K562 (cell line): ENCODE measurements at regions not wholly inside any gene's neighbourhood (a gene's known extent, or its start where the extent isn't known, plus 50 kb on each side); places are given as distances from the start of the nearest gene placed in this dataset.

Experiments used
- MYC ChIP-seq, 2 experiments: fragments of 250-450 bp in 1 of 2; sonication (Bioruptor Pico) in 1 of 2; IDR thresholded peaks; 2 replicates each; pipeline versions ENCODE4 v1.5.1 to v1.6.1; 2012 to 2021; ENCODE audit warnings: low read depth in 2 of 2, borderline replicate concordance in 1 of 2, improper control_type of control experiment in 1 of 2, low read length in 1 of 2, mild to moderate bottlenecking in 1 of 2, moderate library complexity in 1 of 2
- YY1 ChIP-seq, 3 experiments: IDR thresholded peaks; 2 replicates each; pipeline ENCODE4 v1.6.1; 2011; ENCODE audit warnings: low read length in 2 of 3, mild to moderate bottlenecking in 2 of 3, moderate library complexity in 2 of 3, borderline replicate concordance in 1 of 3, control low read depth in 1 of 3, low read depth in 1 of 3; ENCODE audit not compliant: insufficient read depth in 3 of 3, insufficient replicate concordance in 2 of 3, control insufficient read depth in 1 of 3, insufficient read length in 1 of 3; ENCODE audit errors: extremely low read depth in 1 of 3
- ZNF609 ChIP-seq: sonication (generic); formaldehyde crosslinking; IDR thresholded peaks from 2 replicates; pipeline ENCODE4 v1.8.1; 2023; ENCODE audit warnings: missing genetic modification reagents, mild to moderate bottlenecking, borderline replicate concordance
- TF ChIP-seq, protein P1 (sequence below): fragments of 250-450 bp; sonication (Bioruptor Pico); IDR thresholded peaks from 2 replicates; pipeline ENCODE4 v1.8.0; 2021; ENCODE audit warnings: moderate library complexity, mild to moderate bottlenecking, inconsistent platforms

DNA sequence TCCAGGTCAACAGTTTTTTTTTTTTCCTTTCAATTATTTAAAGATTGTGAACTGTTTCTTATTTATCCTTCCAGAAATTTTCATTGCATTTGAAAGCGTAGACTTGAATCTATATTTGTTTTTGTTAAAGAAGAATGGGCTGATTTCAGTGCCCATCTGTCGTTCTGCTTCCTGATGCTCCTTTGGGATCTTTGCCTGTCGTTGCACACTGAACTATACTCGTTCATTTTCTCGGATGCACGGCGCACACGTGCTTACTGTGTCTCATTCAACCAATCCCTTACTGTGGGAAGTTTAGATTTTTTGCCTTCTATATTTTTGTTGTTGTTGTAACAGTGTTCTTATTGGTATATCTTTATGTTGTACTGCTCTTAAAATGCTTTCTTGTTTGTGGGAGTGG lies 149.7 kb downstream of the VAPA start:
- TF ChIP-seq MYC (IDR thresholded peaks at IDR 0.05; ENCODE audit: low read depth, low read length) (no peak), MYC (CRISPR knock-in tag; IDR thresholded peaks at IDR 0.05; ENCODE audit: borderline replicate concordance, low read depth) (no peak), ZNF609 (CRISPR knock-in tag) (no peak), YY1 (IDR thresholded peaks at IDR 0.05; ENCODE audit: borderline replicate concordance in 1 of 3, control insufficient read depth in 1 of 3, extremely low read depth in 1 of 3, insufficient read depth in 3 of 3, insufficient read length in 1 of 3, insufficient replicate concordance in 2 of 3, low read depth in 1 of 3, low read length in 2 of 3) (no peak)
- TF ChIP-seq, protein P1, sequence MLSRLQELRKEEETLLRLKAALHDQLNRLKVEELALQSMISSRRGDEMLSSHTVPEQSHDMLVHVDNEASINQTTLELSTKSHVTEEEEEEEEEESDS (CRISPR knock-in tag), result no peak
